ENCODE measurements at regions not wholly inside any gene's neighbourhood (a gene's known extent, or its start where the extent isn't known, plus 50 kb on each side); places are given as distances from the start of the nearest gene placed in this dataset.

GRCh38 chr3:187964760-187965159 lies 189.2 kb upstream of the LPP start:
- H3K23ac ChIP-seq (ENCODE audit: insufficient read length, low read depth, low read length), result no peak overlapping the region
- H2BK20ac ChIP-seq (ENCODE audit: low read depth, low read length, poor library complexity, severe bottlenecking), result no peak overlapping the region
- H3K9ac ChIP-seq (ENCODE audit: extremely low read depth, insufficient read length, low read length), result no peak overlapping the region
- H4K5ac ChIP-seq (ENCODE audit: insufficient read length, low read depth, low read length), result no peak overlapping the region
- TF ChIP-seq CTCF (conservative IDR thresholded peaks at IDR 0.05), result no peak
- H3K4me2 ChIP-seq (ENCODE audit: insufficient read depth, insufficient read length, low read length), result no peak overlapping the region
- no peak overlapping the region for H3K18ac ChIP-seq (ENCODE audit: insufficient read length, low read depth, low read length)
- DNase-seq, result no peak
- H4K20me1 ChIP-seq (ENCODE audit: control insufficient read depth, insufficient read depth, insufficient read length), result no peaks in the 10 kb centered on the region
- Mint-ChIP-seq H3K9me3 (no peaks in the 10 kb centered on the region), H3K36me3 (ENCODE audit: insufficient read depth in 1 of 3, low read depth in 3 of 3) (no peaks in the 10 kb centered on the region), H3K27me3 (ENCODE audit: low read depth) (no peaks in the 10 kb centered on the region), H3K27ac (no peak overlapping the region), H3K4me3 (no peak overlapping the region), H3K4me1 (no peaks in the 10 kb centered on the region)
- H3K4me1 ChIP-seq (ENCODE audit: insufficient read depth, low read length), result no peaks in the 10 kb centered on the region
- H2BK15ac ChIP-seq (ENCODE audit: low read depth, low read length), result no peak overlapping the region
- no peak overlapping the region for H2BK12ac ChIP-seq (ENCODE audit: insufficient read length, low read depth, low read length)
- H3K79me2 ChIP-seq (ENCODE audit: insufficient read depth, low read length), result no peaks in the 10 kb centered on the region
- H2BK5ac ChIP-seq (ENCODE audit: insufficient read length, low read length), result no peak overlapping the region
- H3K9me3 ChIP-seq (ENCODE audit: control insufficient read depth, low read depth, low read length), result no peaks in the 10 kb centered on the region
- no peak overlapping the region for H3K56ac ChIP-seq (ENCODE audit: insufficient read length, low read depth, low read length)
- H3K14ac ChIP-seq (ENCODE audit: insufficient read depth, low read length), result no peak overlapping the region
- no peak overlapping the region for H3K4ac ChIP-seq (ENCODE audit: low read depth, low read length)
- no peak overlapping the region for H2AFZ ChIP-seq (ENCODE audit: low read length)
- no peak overlapping the region for H3K27ac ChIP-seq (ENCODE audit: insufficient read length, low read depth, low read length)
- H2BK120ac ChIP-seq (ENCODE audit: low read depth, low read length, poor library complexity, severe bottlenecking), result no peak overlapping the region
- H4K8ac ChIP-seq (replicated peaks; ENCODE audit: insufficient read length, low read depth, low read length), result no peak overlapping the region
- WGBS (ENCODE audit: extremely low coverage, insufficient read length, low lambda C conversion rate), result no CpG with 5 or more reads among the region's 2 CpGs
- no peaks in the 10 kb centered on the region for H3K79me1 ChIP-seq (ENCODE audit: insufficient read depth, low read depth, low read length, poor library complexity, severe bottlenecking)
- H2AK5ac ChIP-seq (ENCODE audit: insufficient read length, low read length), result no peak overlapping the region
- H3K27me3 ChIP-seq (ENCODE audit: insufficient read depth, low read length), result no peaks in the 10 kb centered on the region; the same call in 1 of the 2 replicates
- no peaks in the 10 kb centered on the region for H3K23me2 ChIP-seq (ENCODE audit: insufficient read length, low read depth, low read length, poor library complexity, severe bottlenecking)
- no peak overlapping the region for H4K91ac ChIP-seq (ENCODE audit: insufficient read length, low read depth, low read length)
- H3T11ph ChIP-seq (ENCODE audit: low read length), result no peak overlapping the region

Data from H9 (cell line).